Caco-2 (cell line): ENCODE measurements at regions not wholly inside any gene's neighbourhood (a gene's known extent, or its start where the extent isn't known, plus 50 kb on each side); places are given as distances from the start of the nearest gene placed in this dataset.

Source experiments
- BruUV-seq: library from RNA; stranded (reverse); fragments of 400-500 nt; replicated peaks from 2 replicates; lab custom pipeline; 2021; lab: Mats Ljungman, UMichigan
- CTCF ChIA-PET: fragments of 300-600 bp; sonication (Branson Sonifier 250); formaldehyde crosslinking; loops from one replicate; lab custom pipeline; 2022; ENCODE audit warnings: antibody characterized with exemption; lab: Charles Lee
- POLR2A ChIA-PET: fragments of 300-600 bp; sonication (Branson Sonifier 250); formaldehyde crosslinking; loops from one replicate; lab custom pipeline; 2022; ENCODE audit warnings: antibody characterized with exemption; lab: Charles Lee
- DNase-seq, 2 experiments: peaks; one replicate each; pipeline versions ENCODE4 v3.0.0 to v3.0.0-alpha.2; 2020 to 2022
- H3K27me3 ChIP-seq: replicated peaks from 2 replicates; pipeline ENCODE4 v1.6.0; 2011; ENCODE audit warnings: low read length; ENCODE audit not compliant: control insufficient read depth, insufficient read depth
- H3K36me3 ChIP-seq: 2 replicates; pipeline ENCODE4 v1.5.1; 2011; ENCODE audit warnings: low read length; ENCODE audit not compliant: control insufficient read depth, insufficient read depth
- H3K4me1 ChIP-seq: fragments of 250-450 bp; sonication (Bioruptor Pico); 2 replicates; pipeline ENCODE4 v1.5.1; 2020; ENCODE audit warnings: mild to moderate bottlenecking
- H3K4me3 ChIP-seq: 2 replicates; pipeline ENCODE4 v1.5.1; 2011; ENCODE audit warnings: low read depth, mild to moderate bottlenecking, control low read depth, low read length
- H3K9me3 ChIP-seq: fragments of 250-450 bp; sonication (Bioruptor Pico); 2 replicates; pipeline ENCODE4 v1.5.1; 2020; ENCODE audit warnings: mild to moderate bottlenecking, moderate library complexity
- H3K27ac Mint-ChIP-seq: one replicate; pipeline ENCODE4 v1.8.0; 2022; ENCODE audit warnings: mixed read lengths; ENCODE audit not compliant: unreplicated experiment
- H3K27me3 Mint-ChIP-seq: one replicate; pipeline ENCODE4 v1.8.0; 2022; ENCODE audit warnings: mixed read lengths; ENCODE audit not compliant: insufficient read depth, unreplicated experiment
- H3K36me3 Mint-ChIP-seq: one replicate; pipeline ENCODE4 v1.8.0; 2022; ENCODE audit warnings: mild to moderate bottlenecking, mixed read lengths; ENCODE audit not compliant: insufficient read depth, unreplicated experiment
- H3K4me1 Mint-ChIP-seq: one replicate; pipeline ENCODE4 v1.8.0; 2022; ENCODE audit warnings: low read depth, mixed read lengths; ENCODE audit not compliant: unreplicated experiment
- H3K4me3 Mint-ChIP-seq: one replicate; pipeline ENCODE4 v1.8.0; 2022; ENCODE audit warnings: mild to moderate bottlenecking, moderate library complexity, mixed read lengths; ENCODE audit not compliant: unreplicated experiment
- H3K9me3 Mint-ChIP-seq: one replicate; pipeline ENCODE4 v1.8.0; 2022; ENCODE audit warnings: mixed read lengths; ENCODE audit not compliant: unreplicated experiment
- intact Hi-C: fragments of 100-400 bp; cut with micrococcal nuclease; formaldehyde crosslinking; loops from one replicate; pipeline ENCODE4 v1.10.0; 2022; ENCODE audit not compliant: unreplicated experiment
- TF ChIP-seq, protein P1 (sequence below), 2 experiments: fragments of 200-600 bp in 1 of 2; IDR thresholded peaks; 1 replicate in 1 of 2; 2 replicates in 1 of 2; pipeline versions ENCODE4 v1.5.1 to v1.8.0; 2011 to 2022; ENCODE audit warnings: antibody characterized with exemption in 1 of 2, control low read depth in 1 of 2, inconsistent platforms in 1 of 2, low read depth in 1 of 2, low read length in 1 of 2, mild to moderate bottlenecking in 1 of 2, moderate library complexity in 1 of 2; ENCODE audit not compliant: insufficient read depth in 1 of 2, severe bottlenecking in 1 of 2, unreplicated experiment in 1 of 2

DNA sequence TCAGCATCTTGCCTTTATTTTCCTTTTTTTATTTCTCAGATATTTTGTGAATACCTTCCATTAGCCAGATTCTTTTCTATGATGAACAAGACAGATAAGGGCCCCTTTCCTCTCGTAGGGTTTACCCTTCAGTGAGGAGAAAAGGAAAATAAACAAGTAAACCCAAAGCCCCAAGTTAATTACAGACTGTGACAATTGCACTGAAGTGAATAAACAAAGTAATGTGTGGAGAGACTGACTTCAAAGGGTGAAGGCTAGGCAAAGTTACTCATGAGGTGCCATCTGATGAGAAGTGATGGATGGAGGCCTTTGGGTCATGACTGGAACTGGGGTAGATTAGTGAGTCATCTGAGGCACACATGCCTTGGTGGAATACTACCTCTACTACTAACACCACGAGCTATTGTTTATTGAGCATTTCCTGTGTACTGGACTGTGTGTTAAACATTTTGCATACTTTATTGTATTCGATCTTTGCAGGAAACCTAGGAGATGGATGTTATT, 143.4 kb upstream of the PRICKLE1 start:
- BruUV-seq: no TSS peak
- no peak overlapping the region for H3K27ac Mint-ChIP-seq
- intact Hi-C loops: no loop called here
- H3K4me1 ChIP-seq: no peaks in the 10 kb centered on the region
- TF ChIP-seq, protein P1, sequence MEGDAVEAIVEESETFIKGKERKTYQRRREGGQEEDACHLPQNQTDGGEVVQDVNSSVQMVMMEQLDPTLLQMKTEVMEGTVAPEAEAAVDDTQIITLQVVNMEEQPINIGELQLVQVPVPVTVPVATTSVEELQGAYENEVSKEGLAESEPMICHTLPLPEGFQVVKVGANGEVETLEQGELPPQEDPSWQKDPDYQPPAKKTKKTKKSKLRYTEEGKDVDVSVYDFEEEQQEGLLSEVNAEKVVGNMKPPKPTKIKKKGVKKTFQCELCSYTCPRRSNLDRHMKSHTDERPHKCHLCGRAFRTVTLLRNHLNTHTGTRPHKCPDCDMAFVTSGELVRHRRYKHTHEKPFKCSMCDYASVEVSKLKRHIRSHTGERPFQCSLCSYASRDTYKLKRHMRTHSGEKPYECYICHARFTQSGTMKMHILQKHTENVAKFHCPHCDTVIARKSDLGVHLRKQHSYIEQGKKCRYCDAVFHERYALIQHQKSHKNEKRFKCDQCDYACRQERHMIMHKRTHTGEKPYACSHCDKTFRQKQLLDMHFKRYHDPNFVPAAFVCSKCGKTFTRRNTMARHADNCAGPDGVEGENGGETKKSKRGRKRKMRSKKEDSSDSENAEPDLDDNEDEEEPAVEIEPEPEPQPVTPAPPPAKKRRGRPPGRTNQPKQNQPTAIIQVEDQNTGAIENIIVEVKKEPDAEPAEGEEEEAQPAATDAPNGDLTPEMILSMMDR (IDR thresholded peaks at IDR 0.05; ENCODE audit: insufficient read depth in 1 of 2, low read depth in 1 of 2, low read length in 1 of 2, severe bottlenecking in 1 of 2, unreplicated experiment in 1 of 2): no peak
- no peak for DNase-seq
- no peaks in the 10 kb centered on the region for H3K9me3 Mint-ChIP-seq
- H3K4me1 Mint-ChIP-seq: no peaks in the 10 kb centered on the region
- no peaks in the 10 kb centered on the region for H3K36me3 ChIP-seq
- POLR2A ChIA-PET: no interaction called here
- no peaks in the 10 kb centered on the region for H3K27me3 Mint-ChIP-seq
- H3K4me3 Mint-ChIP-seq: no peak overlapping the region
- H3K36me3 Mint-ChIP-seq: no peaks in the 10 kb centered on the region
- no peaks in the 10 kb centered on the region for H3K9me3 ChIP-seq
- CTCF ChIA-PET: no interaction called here
- H3K4me3 ChIP-seq: no peak overlapping the region
- H3K27me3 ChIP-seq: no peaks in the 10 kb centered on the region

DNA sequence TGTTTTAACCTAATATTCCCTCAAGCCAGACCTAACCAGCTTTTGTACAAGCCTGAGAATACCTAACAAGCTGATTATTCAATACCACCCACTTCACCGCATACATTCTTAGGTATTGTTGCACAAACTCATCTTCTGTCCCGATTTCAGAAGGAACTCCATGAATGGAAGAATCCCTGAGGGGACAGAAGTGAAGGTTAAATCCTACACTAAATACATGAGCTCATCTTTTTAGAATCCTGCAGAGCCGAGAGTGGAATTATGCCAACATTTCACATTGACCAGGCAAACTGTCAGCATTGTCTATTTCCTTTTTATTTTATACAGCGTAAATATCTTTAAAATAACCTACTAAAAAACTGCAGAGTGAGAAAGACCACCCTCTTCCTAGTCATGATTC, 140.7 kb upstream of the PRICKLE1 start:
- POLR2A ChIA-PET: no interaction called here
- CTCF ChIA-PET: no interaction called here
- BruUV-seq: no TSS peak

DNA sequence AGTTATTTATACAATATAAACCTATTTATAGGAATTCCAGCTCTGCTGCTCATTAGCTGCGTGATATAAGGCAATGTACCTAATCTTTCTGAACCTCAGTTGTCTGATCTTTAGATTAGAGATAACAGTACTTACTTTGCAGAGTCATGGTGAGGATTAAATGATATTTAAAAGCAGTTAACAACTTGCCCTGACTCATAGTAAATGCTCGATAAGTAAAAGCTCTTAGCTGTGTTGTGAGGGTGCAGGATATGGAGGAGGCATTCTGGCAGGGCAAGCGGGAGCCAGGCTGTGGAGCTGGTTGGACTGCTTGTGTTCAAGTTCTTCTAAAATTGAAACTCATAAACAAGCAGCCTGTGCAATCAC, 140.0 kb upstream of the PRICKLE1 start:
- no peaks in the 10 kb centered on the region for H3K4me1 ChIP-seq
- peaks cover 12% of the 10 kb centered on the region for H3K9me3 ChIP-seq
- Mint-ChIP-seq H3K9me3 (no peaks in the 10 kb centered on the region), H3K36me3 (no peaks in the 10 kb centered on the region), H3K4me1 (no peaks in the 10 kb centered on the region), H3K27me3 (no peaks in the 10 kb centered on the region), H3K4me3 (no peak overlapping the region), H3K27ac (no peak overlapping the region)
- POLR2A ChIA-PET: no interaction called here
- TF ChIP-seq, protein P1 (IDR thresholded peaks at IDR 0.05; ENCODE audit: insufficient read depth in 1 of 2, low read depth in 1 of 2, low read length in 1 of 2, severe bottlenecking in 1 of 2, unreplicated experiment in 1 of 2): no peak
- no peak overlapping the region for H3K4me3 ChIP-seq
- intact Hi-C loops: no loop called here
- no peaks in the 10 kb centered on the region for H3K36me3 ChIP-seq
- CTCF ChIA-PET: no interaction called here
- no peak for DNase-seq
- BruUV-seq: no TSS peak
- no peaks in the 10 kb centered on the region for H3K27me3 ChIP-seq

More for the DNA sequence above, 140.7 kb upstream of the PRICKLE1 start:
- H3K27me3 ChIP-seq: no peaks in the 10 kb centered on the region
- Mint-ChIP-seq H3K27me3 (no peaks in the 10 kb centered on the region), H3K27ac (no peak overlapping the region), H3K9me3 (no peaks in the 10 kb centered on the region), H3K4me1 (no peaks in the 10 kb centered on the region), H3K4me3 (no peak overlapping the region), H3K36me3 (no peaks in the 10 kb centered on the region)
- H3K36me3 ChIP-seq: no peaks in the 10 kb centered on the region
- H3K9me3 ChIP-seq: peaks cover 11% of the 10 kb centered on the region
- no peaks in the 10 kb centered on the region for H3K4me1 ChIP-seq
- TF ChIP-seq, protein P1 (IDR thresholded peaks at IDR 0.05; ENCODE audit: insufficient read depth in 1 of 2, low read depth in 1 of 2, low read length in 1 of 2, severe bottlenecking in 1 of 2, unreplicated experiment in 1 of 2): no peak
- no peak overlapping the region for H3K4me3 ChIP-seq
- intact Hi-C loops: no loop called here
- DNase-seq: no peak
